ENCODE measurements at regions not wholly inside any gene's neighbourhood (a gene's known extent, or its start where the extent isn't known, plus 50 kb on each side); places are given as distances from the start of the nearest gene placed in this dataset.

- TF ChIP-seq, protein P1, sequence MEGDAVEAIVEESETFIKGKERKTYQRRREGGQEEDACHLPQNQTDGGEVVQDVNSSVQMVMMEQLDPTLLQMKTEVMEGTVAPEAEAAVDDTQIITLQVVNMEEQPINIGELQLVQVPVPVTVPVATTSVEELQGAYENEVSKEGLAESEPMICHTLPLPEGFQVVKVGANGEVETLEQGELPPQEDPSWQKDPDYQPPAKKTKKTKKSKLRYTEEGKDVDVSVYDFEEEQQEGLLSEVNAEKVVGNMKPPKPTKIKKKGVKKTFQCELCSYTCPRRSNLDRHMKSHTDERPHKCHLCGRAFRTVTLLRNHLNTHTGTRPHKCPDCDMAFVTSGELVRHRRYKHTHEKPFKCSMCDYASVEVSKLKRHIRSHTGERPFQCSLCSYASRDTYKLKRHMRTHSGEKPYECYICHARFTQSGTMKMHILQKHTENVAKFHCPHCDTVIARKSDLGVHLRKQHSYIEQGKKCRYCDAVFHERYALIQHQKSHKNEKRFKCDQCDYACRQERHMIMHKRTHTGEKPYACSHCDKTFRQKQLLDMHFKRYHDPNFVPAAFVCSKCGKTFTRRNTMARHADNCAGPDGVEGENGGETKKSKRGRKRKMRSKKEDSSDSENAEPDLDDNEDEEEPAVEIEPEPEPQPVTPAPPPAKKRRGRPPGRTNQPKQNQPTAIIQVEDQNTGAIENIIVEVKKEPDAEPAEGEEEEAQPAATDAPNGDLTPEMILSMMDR (IDR thresholded peaks at IDR 0.05; ENCODE audit: poor library complexity), result no peak
- TF ChIP-seq EZH2phosphoT487 (IDR thresholded peaks at IDR 0.05; ENCODE audit: low read depth, severe bottlenecking, unreplicated experiment), result no peak
- no peak for TF ChIP-seq EZH2 (IDR thresholded peaks at IDR 0.05; ENCODE audit: borderline replicate concordance)
These were observed 143.3 kb downstream of the MRPS6 start for GRCh38 chr21:34216718-34217032.

All from hepatocyte (in vitro differentiated cells).